ENCODE measurements at regions not wholly inside any gene's neighbourhood (a gene's known extent, or its start where the extent isn't known, plus 50 kb on each side); places are given as distances from the start of the nearest gene placed in this dataset.
"Not testable (repeated sequence)": the region's sequence is repeated elsewhere in the genome, so short reads cannot be mapped to it uniquely, and the experiment has no call there.

- no peaks in the 10 kb centered on the region for H3K36me3 Mint-ChIP-seq (ENCODE audit: low read depth)
- DNase-seq (ENCODE audit: low spot score), result no peak
- no peaks in the 10 kb centered on the region for H3K27me3 Mint-ChIP-seq (ENCODE audit: low read depth)
- no peak overlapping the region for H3K27ac Mint-ChIP-seq (ENCODE audit: unreplicated experiment)
- no peaks in the 10 kb centered on the region for H3K4me1 Mint-ChIP-seq (ENCODE audit: low read depth)
- no peak for TF ChIP-seq CTCF (IDR thresholded peaks at IDR 0.05)
- H3K9me3 Mint-ChIP-seq (ENCODE audit: low read depth), result no peaks in the 10 kb centered on the region
- no peak overlapping the region for H3K4me3 Mint-ChIP-seq (ENCODE audit: unreplicated experiment)
Observed at GRCh38 chr2:82007071-82007664, 1702.6 kb upstream of the LRRTM1 start.

GRCh38 chr2:82005889-82006288 lies 1701.3 kb upstream of the LRRTM1 start:
- DNase-seq (ENCODE audit: low spot score); H3K4me3 Mint-ChIP-seq (ENCODE audit: unreplicated experiment); H3K27me3 Mint-ChIP-seq (ENCODE audit: low read depth); H3K27ac Mint-ChIP-seq (ENCODE audit: unreplicated experiment); H3K4me1 Mint-ChIP-seq (ENCODE audit: low read depth); H3K9me3 Mint-ChIP-seq (ENCODE audit: low read depth); H3K36me3 Mint-ChIP-seq (ENCODE audit: low read depth): not testable (repeated sequence)

- H3K36me3 Mint-ChIP-seq (ENCODE audit: low read depth), result no peaks in the 10 kb centered on the region
Observed at GRCh38 chr2:82001614-82002013, 1697.1 kb upstream of the LRRTM1 start.

GRCh38 chr2:82000606-82001005 lies 1696.1 kb upstream of the LRRTM1 start:
- TF ChIP-seq CTCF (IDR thresholded peaks at IDR 0.05), result no peak
- H3K4me1 Mint-ChIP-seq (ENCODE audit: low read depth), result no peaks in the 10 kb centered on the region
- H3K27me3 Mint-ChIP-seq (ENCODE audit: low read depth), result no peaks in the 10 kb centered on the region
- H3K36me3 Mint-ChIP-seq (ENCODE audit: low read depth), result no peaks in the 10 kb centered on the region
- no peak overlapping the region for H3K4me3 Mint-ChIP-seq (ENCODE audit: unreplicated experiment)
- H3K9me3 Mint-ChIP-seq (ENCODE audit: low read depth), result no peaks in the 10 kb centered on the region
- H3K27ac Mint-ChIP-seq (ENCODE audit: unreplicated experiment), result no peak overlapping the region
- no peak for DNase-seq (ENCODE audit: low spot score)

More at GRCh38 chr2:82001614-82002013, 1697.1 kb upstream of the LRRTM1 start:
- no peak overlapping the region for H3K27ac Mint-ChIP-seq (ENCODE audit: unreplicated experiment)
- no peak for TF ChIP-seq CTCF (IDR thresholded peaks at IDR 0.05)
- H3K4me3 Mint-ChIP-seq (ENCODE audit: unreplicated experiment), result no peak overlapping the region
- H3K9me3 Mint-ChIP-seq (ENCODE audit: low read depth), result no peaks in the 10 kb centered on the region
- H3K27me3 Mint-ChIP-seq (ENCODE audit: low read depth), result no peaks in the 10 kb centered on the region
- H3K4me1 Mint-ChIP-seq (ENCODE audit: low read depth), result no peaks in the 10 kb centered on the region
- no peak for DNase-seq (ENCODE audit: low spot score)

GRCh38 chr2:81996332-81996731 lies 1691.8 kb upstream of the LRRTM1 start:
- Mint-ChIP-seq H3K9me3 (ENCODE audit: low read depth) (peaks cover 4% of the 10 kb centered on the region), H3K36me3 (ENCODE audit: low read depth) (no peaks in the 10 kb centered on the region), H3K4me3 (ENCODE audit: unreplicated experiment) (no peak overlapping the region), H3K4me1 (ENCODE audit: low read depth) (no peaks in the 10 kb centered on the region), H3K27me3 (ENCODE audit: low read depth) (no peaks in the 10 kb centered on the region), H3K27ac (ENCODE audit: unreplicated experiment) (no peak overlapping the region)
- TF ChIP-seq CTCF (IDR thresholded peaks at IDR 0.05), result no peak
- DNase-seq (ENCODE audit: low spot score), result no peak

GRCh38 chr2:81991282-81991681 lies 1686.7 kb upstream of the LRRTM1 start:
- no peak for DNase-seq (ENCODE audit: low spot score)
- Mint-ChIP-seq H3K27me3 (ENCODE audit: low read depth) (no peaks in the 10 kb centered on the region), H3K4me3 (ENCODE audit: unreplicated experiment) (no peak overlapping the region), H3K36me3 (ENCODE audit: low read depth) (no peaks in the 10 kb centered on the region), H3K27ac (ENCODE audit: unreplicated experiment) (no peak overlapping the region), H3K4me1 (ENCODE audit: low read depth) (no peaks in the 10 kb centered on the region), H3K9me3 (ENCODE audit: low read depth) (peaks cover 6% of the 10 kb centered on the region)
- no peak for TF ChIP-seq CTCF (IDR thresholded peaks at IDR 0.05)

Measured in chondrocyte (in vitro differentiated cells).